H1 (cell line): ENCODE measurements at regions not wholly inside any gene's neighbourhood (a gene's known extent, or its start where the extent isn't known, plus 50 kb on each side); places are given as distances from the start of the nearest gene placed in this dataset.

Experiments used
- BACH1 ChIP-seq: IDR thresholded peaks from 2 replicates; pipeline ENCODE4 v1.6.1; 2012; ENCODE audit warnings: low read length, improper control_type of control experiment
- EZH2 ChIP-seq: fragments of 200-600 bp; sonication (generic); IDR thresholded peaks from 2 replicates; pipeline ENCODE4 v1.7.1; 2012; ENCODE audit warnings: low read depth, mild to moderate bottlenecking, moderate library complexity, low read length, inconsistent platforms; ENCODE audit not compliant: severe bottlenecking
- KDM1A ChIP-seq: fragments of 200-600, 300-600 bp; sonication (generic); IDR thresholded peaks from 2 replicates; pipeline ENCODE4 v1.7.1; 2016; ENCODE audit warnings: mild to moderate bottlenecking, low read length, borderline replicate concordance
- POLR2A ChIP-seq, 2 experiments: IDR thresholded peaks; 1 replicate in 1 of 2; 2 replicates in 1 of 2; pipeline ENCODE4 v1.6.1; 2011; ENCODE audit warnings: low read depth in 2 of 2, low read length in 2 of 2, mild to moderate bottlenecking in 2 of 2; ENCODE audit errors: control extremely low read depth in 1 of 2
- RAD21 ChIP-seq, 2 experiments: IDR thresholded peaks in 1 of 2; conservative IDR thresholded peaks in 1 of 2; 2 replicates each; pipeline ENCODE4 v1.6.1; 2011; ENCODE audit warnings: low read depth in 2 of 2, low read length in 2 of 2, improper control_type of control experiment in 1 of 2, inconsistent platforms in 1 of 2, mild to moderate bottlenecking in 1 of 2, moderate library complexity in 1 of 2
- RNF2 ChIP-seq: fragments of 200-900, 300-1000 bp; sonication (generic); IDR thresholded peaks from 2 replicates; pipeline ENCODE4 v1.7.1; 2016; ENCODE audit warnings: borderline replicate concordance, low read depth, mild to moderate bottlenecking, antibody characterized with exemption, low read length; ENCODE audit not compliant: poor library complexity, severe bottlenecking; ENCODE audit errors: missing control alignments
- SIN3A ChIP-seq, 2 experiments: IDR thresholded peaks in 1 of 2; conservative IDR thresholded peaks in 1 of 2; 2 replicates each; pipeline ENCODE4 v1.6.1; 2011 to 2012; ENCODE audit warnings: low read length in 2 of 2, improper control_type of control experiment in 1 of 2, low read depth in 1 of 2, mild to moderate bottlenecking in 1 of 2
- SIX5 ChIP-seq: IDR thresholded peaks from 2 replicates; pipeline ENCODE4 v1.6.1; 2011; ENCODE audit warnings: mild to moderate bottlenecking, low read depth, low read length
- SP2 ChIP-seq: IDR thresholded peaks from 2 replicates; pipeline ENCODE4 v1.6.1; 2012; ENCODE audit warnings: mild to moderate bottlenecking, low read length, inconsistent platforms
- SRF ChIP-seq: IDR thresholded peaks from 2 replicates; pipeline ENCODE4 v1.6.1; 2011; ENCODE audit warnings: mild to moderate bottlenecking, low read depth, low read length, moderate library complexity
- YY1 ChIP-seq: IDR thresholded peaks from 2 replicates; pipeline ENCODE4 v1.6.1; 2011; ENCODE audit warnings: low read depth, mild to moderate bottlenecking, low read length
- TF ChIP-seq, protein P1 (sequence below), 3 experiments: IDR thresholded peaks; 1 replicate in 2 of 3; 2 replicates in 1 of 3; pipeline versions ENCODE4 v1.5.1 to v1.6.1; 2011; ENCODE audit warnings: low read length in 3 of 3, mild to moderate bottlenecking in 3 of 3, inconsistent platforms in 2 of 3, low read depth in 1 of 3, moderate library complexity in 1 of 3; ENCODE audit not compliant: insufficient read depth in 1 of 3; ENCODE audit errors: control extremely low read depth in 1 of 3
- TF ChIP-seq, protein P2 (sequence below): IDR thresholded peaks from 2 replicates; pipeline ENCODE4 v1.6.1; 2011; ENCODE audit warnings: low read depth, mild to moderate bottlenecking, low read length; ENCODE audit not compliant: insufficient read depth

DNA sequence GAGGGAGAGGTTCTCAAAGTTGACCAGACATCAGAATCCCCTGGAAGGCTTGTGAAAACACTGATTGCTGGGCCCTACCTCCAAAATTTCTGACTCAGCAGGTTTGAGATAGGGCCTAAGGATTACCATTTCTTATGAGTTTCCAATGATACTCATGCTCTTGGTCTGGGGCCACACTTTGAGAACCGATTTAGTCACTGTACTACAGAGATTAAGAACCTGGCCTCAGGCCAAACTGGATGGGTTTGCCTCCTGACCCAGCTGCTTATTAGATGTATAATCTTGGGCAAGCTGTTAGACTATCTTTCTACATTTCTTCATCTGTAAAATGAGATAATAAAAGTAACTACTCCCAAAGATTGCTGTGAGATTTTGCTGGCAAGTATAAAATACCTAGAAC, 77.1 kb upstream of the SCIN start:
- TF ChIP-seq BACH1: no peak
- TF ChIP-seq KDM1A: no peak
- TF ChIP-seq EZH2: no peak
- TF ChIP-seq, protein P1, sequence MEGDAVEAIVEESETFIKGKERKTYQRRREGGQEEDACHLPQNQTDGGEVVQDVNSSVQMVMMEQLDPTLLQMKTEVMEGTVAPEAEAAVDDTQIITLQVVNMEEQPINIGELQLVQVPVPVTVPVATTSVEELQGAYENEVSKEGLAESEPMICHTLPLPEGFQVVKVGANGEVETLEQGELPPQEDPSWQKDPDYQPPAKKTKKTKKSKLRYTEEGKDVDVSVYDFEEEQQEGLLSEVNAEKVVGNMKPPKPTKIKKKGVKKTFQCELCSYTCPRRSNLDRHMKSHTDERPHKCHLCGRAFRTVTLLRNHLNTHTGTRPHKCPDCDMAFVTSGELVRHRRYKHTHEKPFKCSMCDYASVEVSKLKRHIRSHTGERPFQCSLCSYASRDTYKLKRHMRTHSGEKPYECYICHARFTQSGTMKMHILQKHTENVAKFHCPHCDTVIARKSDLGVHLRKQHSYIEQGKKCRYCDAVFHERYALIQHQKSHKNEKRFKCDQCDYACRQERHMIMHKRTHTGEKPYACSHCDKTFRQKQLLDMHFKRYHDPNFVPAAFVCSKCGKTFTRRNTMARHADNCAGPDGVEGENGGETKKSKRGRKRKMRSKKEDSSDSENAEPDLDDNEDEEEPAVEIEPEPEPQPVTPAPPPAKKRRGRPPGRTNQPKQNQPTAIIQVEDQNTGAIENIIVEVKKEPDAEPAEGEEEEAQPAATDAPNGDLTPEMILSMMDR (IDR thresholded peaks at IDR 0.05; ENCODE audit: control extremely low read depth in 1 of 3, insufficient read depth in 1 of 3, low read depth in 1 of 3, low read length in 3 of 3): no peak
- TF ChIP-seq RAD21 (IDR thresholded peaks at IDR 0.05 in 1 of 2, conservative IDR thresholded peaks at IDR 0.05 in 1 of 2; ENCODE audit: low read depth in 2 of 2, low read length in 2 of 2): no peak
- TF ChIP-seq SRF: no peak
- TF ChIP-seq SIX5: no peak
- no peak for TF ChIP-seq SP2
- TF ChIP-seq, protein P2, sequence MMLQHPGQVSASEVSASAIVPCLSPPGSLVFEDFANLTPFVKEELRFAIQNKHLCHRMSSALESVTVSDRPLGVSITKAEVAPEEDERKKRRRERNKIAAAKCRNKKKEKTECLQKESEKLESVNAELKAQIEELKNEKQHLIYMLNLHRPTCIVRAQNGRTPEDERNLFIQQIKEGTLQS: no peak
- TF ChIP-seq POLR2A (IDR thresholded peaks at IDR 0.05; ENCODE audit: control extremely low read depth in 1 of 2, low read depth in 2 of 2, low read length in 2 of 2): no peak
- TF ChIP-seq YY1: no peak
- TF ChIP-seq SIN3A (conservative IDR thresholded peaks at IDR 0.05 in 1 of 2, IDR thresholded peaks at IDR 0.05 in 1 of 2; ENCODE audit: low read depth in 1 of 2, low read length in 2 of 2): no peak
- TF ChIP-seq RNF2: no peak
